Ramos (cell line): ENCODE measurements at regions not wholly inside any gene's neighbourhood (a gene's known extent, or its start where the extent isn't known, plus 50 kb on each side); places are given as distances from the start of the nearest gene placed in this dataset.
"Not testable (repeated sequence)": the region's sequence is repeated elsewhere in the genome, so short reads cannot be mapped to it uniquely, and the experiment has no call there.

Experiments used
- in situ Hi-C: fragments of 300-500 bp; cut with MboI; formaldehyde crosslinking; loops from one replicate; pipeline ENCODE4 v1.14.3; 2022; ENCODE audit warnings: low sequenced_read_pairs; ENCODE audit not compliant: unreplicated experiment

DNA sequence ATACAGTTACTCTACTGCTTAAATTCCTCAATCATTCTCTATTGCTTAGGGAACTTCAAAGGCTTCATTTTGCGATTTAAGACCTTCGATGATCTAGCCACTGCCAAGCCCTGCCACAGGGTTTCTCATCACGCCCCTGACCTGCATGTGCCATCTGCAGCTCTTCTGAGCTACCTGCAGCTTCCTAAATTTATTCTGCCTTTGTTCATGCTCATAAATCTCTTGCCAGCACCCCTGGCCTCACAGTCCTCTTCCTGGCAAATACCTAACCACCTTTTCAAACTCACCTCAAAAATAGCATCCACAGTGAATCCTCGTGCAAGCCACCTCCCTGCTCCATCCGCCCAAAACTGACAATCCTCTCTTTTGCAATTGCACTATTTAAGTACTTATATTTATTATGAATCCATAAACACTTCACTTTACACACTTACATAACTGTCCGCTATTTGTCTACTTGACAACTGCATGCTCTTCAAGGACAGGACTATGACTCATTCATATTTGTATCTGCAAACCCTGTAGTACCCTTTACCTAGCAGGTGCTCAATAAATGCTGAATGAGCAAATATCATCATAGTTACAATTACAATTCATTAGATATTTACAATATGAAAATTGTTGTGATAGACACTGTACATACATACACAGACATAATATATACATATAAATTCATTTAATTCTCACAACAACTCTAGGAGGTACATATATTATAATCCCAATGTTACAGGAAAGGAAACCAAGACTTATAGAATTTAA lies 280.0 kb upstream of the RASGEF1B start:
- in situ Hi-C loops, result no loop called here

DNA sequence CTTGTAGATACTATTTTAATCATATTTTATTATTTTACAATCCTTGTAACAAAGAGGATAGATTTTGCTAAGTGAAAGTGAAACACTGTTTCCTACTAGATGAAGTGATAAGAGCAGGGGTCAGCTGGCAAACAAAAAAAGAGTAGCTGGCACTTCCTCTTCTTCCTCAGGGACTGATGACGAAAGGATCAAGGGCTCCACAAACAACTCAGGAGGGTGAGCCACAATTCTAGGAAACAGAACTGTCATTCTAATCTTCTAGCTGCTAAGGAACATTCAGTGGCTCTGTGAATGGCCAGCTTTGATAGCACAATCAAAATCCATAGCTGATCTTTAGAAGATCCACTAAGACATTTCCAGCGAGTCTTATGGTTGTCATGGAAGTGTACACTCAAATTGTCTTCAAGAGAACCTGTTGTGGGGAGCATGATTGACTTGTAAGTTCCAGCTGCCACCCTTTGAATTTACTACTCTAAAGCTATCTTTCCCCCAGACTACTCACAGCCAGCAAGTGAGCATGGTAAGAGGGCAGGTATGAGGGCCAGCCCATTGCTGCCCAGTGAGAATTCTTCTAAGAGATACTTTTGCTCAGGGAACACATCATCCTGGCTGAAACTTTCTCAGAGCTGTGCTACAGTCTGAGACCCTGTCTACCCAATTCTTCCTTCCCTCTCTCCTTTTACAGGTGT lies 275.7 kb upstream of the RASGEF1B start:
- in situ Hi-C loops, result no loop called here

DNA sequence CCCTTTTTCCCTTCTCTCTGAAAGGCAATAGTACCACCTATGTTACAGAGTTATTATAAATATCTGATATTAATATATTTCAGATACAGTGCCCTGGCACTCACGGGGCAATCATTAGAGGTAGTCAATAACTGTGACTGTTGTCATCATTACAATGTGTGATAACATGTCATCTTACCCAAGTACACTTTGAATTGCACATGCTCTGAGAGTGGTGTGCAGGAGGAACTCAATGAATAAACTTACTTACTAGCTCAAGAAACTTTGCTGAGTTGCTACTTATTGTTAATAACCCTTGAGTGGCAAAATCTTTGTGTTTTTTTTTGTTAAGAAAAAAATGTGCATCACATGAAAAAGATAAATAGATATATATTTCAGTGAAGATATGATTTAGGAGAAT lies 275.1 kb upstream of the RASGEF1B start:
- in situ Hi-C loops, result no loop called here

DNA sequence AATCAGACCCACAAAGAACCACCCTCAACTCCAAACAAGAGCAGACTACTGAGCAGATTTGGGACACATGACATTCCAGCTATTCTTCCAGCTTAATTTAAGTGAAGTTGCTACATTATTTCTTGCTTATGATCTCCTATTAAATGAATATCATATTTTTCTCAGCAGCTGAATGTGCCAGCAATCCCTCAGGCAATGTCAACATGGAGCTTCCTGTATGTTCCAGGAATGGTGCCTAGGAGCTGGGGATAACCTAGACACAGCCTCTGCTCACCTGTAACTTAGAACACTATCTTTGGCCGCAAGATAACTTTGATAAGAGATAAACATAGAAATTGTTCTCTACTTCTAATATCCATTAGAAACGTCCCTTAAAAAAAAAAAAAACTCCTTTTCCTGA lies 274.4 kb upstream of the RASGEF1B start:
- in situ Hi-C loops, result no loop called here

DNA sequence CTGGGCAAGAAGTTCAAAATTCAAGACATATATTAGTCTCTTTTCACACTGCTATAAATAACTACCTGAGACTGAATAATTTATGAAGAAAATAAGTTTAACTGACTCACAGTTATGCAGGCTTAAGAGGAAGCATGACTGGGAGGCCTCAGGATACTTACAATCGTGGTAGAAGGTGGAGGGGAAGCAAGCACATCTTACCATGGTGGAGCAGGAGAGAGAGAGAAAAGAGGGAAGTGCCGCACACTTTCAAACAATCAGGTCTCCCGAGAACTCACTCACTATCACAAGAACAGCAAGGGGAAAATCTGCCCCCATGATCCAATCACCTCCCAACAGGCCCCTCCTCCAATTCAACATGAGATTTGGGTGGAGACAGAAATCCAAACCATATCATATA lies 273.3 kb upstream of the RASGEF1B start:
- in situ Hi-C loops, result no loop called here

DNA sequence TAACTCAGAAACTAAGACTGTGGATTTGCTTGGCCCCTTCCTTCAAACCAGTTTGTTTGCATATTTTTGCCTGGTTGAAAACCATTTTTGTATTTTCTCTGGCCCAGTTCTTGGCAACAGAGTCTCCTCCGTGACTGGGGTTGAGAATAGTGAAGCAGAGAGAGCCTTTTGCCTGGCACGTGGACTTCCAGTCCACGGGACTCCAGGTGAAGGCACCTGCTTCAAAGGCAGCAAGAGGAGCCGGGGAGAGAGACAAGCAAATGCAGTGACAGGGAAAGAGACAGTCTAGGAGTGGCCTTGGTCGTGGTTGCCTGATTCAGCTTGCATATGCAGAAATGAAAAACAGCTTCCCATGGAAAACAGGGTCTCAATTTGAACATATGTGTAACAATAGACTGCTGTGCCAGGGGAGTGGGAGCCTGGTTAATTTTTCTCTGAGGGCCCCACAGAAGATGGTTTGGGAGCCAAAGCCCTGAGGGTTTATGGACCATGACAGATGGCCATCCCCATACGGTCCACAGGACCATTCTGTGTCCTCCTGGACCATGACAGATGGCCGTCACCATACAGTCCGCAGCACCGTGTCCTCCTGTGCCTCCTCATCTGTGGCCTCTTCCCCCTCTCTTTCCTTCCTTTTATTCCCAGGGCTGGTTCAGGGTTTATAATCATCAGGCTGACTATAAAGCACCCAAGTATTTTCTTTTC lies 272.2 kb upstream of the RASGEF1B start:
- in situ Hi-C loops, result no loop called here

DNA sequence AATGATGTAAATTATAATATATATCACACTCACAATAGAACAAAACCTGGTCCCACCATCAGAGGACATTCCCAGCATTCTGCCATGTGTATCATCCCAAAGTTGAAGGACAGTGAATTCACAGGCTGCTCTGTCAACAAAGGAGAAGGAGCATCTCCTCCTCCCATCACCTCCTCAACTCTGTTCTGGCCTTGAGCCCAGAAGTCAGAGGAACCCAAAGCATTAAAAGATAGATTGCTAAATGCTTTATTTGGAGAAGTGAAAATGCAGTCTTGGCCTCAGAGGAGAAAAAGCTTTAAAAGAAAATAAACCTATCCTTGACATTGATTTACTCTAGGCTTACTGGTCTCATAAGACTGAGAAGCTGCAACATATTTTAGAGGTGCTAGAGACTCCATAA lies 268.8 kb upstream of the RASGEF1B start:
- in situ Hi-C loops, result no loop called here

DNA sequence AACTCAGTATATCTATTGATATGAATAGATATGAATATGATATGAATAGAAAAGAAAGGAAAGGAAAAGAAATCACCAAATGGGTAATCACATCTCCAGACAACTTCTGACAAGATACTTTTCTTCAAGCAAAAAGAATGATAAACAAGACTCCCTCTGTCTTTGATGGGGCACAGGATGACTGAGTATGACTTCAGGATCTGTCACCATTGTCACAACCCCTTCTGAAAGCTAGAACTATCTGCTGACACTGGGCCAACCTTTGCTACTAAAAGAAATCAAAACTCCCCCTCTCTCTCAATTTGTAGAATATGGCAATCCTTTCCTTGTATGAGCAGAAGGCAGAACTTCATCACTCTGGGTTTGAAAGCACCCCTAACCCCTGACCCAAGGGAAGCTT lies 267.2 kb upstream of the RASGEF1B start:
- in situ Hi-C loops, result no loop called here

DNA sequence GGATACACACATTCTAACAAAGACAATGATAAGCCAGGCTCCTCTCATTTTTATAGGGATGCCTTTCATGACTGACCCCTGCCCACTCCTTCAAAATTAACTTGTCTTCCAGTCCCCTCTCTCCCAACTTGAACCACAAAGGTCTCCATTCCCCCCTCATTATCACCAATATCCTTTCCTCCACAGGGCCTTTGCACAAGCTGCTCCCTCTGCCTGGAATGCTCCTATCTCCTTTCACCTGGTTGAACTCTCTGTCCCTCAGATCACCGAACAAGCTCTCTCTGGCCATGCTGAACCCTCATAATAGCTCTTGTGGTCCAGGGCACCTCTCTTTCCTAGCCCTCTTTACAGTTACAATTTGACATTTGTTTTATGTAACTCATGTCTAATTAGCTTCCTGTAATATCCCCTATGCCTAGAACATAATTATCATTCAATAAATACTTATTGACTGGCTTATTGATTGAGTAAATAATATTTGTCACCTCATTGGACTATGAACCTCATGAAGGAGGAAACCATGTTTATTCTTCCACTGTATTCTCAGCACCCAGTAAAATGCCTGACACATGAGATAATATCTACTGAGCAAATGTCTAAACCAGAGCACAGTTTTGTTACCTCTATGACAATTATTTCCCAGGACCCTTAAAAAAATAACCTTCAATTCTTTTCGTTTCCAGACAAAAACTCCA lies 266.3 kb upstream of the RASGEF1B start:
- in situ Hi-C loops, result no loop called here

DNA sequence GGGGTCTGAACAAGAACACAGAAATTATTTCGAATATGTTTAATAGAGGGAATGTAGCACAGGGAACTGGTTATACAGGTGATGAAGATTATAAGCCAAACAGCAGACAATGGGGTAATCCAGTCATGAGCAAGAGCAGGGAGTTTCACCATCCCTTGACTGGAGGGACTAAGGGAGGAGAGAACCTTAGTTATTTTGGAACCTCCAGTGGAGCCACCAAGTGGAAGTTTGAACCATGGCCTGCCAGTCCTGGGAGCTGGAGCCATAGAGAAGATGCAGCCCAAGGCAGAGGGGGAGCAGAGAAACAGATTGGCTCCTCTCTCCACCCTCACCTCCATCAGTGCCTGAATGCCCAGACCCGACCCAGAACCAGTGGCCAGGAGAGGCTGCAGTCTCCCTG lies 264.6 kb upstream of the RASGEF1B start:
- in situ Hi-C loops, result no loop called here

DNA sequence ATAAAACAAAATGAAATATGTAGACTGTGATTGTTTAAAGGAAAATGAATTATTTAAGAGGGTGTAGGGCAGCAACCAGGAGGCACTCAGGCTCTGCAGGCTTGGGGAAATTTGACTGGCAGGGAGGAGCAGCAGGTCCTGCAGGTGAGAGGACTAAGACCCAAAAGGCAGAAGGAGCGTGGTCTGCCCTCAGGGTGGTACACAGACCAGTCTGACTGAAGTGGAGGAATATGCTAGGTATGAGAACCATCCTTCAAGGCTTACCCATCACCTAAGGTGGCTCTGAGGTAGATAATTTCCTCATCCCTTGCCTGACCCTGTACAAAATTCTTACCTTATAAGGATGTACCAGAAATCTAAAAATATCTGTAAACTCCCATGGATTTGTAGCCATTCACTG lies 261.3 kb upstream of the RASGEF1B start:
- in situ Hi-C loops, result no loop called here

DNA sequence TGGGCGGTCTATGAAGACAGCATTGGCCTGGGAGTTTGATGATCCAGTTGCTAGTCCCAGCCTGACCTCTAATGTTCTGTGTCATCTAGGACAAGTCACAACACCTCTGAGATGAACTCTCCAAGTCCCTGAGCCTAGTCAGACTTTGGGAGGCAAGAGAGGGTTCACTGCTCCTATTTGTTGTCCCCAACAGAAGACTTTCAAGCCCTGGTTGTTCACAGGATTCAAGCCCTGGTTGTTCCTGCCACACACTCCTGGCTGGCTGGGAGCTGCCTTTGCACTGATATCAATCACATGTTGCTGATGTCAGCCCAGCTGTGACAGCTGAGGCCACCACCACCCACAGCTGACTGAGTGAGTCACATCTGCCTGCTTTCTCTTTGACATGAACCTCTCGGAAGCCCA lies 253.2 kb upstream of the RASGEF1B start:
- in situ Hi-C loops, result no loop called here

DNA sequence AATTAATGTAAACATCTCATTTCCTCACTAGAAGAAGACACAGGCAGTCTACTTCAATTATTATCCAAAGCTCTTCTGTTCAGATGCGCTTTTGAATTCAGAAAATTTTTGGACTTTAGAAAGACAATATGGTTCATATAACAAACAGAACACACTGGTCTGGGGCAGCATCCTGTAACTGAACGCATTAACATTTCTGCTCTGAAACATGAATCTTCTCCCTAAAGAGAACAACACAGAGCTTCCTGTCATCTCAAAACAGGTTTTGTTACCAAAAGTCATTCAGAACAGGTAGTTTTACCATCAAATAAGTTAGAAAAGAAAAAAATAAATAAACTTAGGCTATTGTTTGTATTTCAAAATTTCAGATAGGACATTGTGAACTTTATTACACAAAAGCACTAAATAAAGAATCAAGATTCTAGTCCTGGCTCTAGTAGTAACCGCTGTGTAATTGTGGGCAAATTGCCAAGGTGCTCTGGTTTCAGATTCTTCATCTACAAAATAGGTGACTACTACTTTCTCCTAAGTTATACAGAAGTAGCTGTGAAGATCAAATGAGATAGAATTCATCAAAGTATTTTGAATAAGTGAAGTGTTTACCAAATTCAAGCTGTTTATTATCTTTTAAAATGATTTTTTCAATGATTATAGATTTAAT lies 252.3 kb upstream of the RASGEF1B start:
- in situ Hi-C loops, result no loop called here

DNA sequence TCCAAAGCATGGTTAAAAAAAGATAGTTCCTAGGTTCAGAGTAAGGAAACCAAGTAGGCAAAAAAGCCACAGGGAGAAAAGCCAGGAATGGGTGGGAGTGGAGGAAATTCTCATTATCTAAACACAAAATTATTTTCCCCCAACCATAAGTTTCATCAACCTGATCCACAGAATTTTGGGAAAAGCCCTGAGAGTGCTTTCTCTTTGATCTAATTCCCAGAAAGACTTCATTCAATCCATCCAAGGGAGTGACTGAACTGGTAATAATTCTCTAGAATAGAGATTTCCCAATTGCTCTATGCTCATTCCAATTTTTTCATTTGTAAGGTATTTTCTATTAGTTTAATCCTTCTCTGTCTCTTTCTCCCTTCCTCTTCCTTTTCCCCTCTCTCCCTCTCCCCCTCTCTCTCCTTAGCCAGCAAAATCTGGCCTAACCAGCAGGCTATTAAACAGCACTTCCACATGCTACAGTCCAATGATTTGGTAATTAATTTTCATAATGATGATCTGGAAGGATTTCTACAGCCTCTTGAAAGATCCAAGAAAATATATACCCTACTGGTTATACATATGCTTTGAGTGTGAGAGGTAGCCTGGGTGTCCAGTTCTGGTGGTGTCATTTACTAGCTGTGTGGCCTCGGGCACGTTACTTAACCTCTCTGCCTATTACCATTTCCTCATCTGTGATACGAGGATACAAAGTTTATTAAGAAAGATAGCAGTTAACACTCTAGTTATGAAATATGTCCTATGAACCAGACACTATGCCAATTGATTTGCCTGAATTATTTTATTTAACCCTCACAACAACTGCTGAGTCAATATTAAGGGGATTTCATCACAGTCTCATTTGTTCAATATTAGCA lies 251.5 kb upstream of the RASGEF1B start:
- in situ Hi-C loops, result no loop called here

DNA sequence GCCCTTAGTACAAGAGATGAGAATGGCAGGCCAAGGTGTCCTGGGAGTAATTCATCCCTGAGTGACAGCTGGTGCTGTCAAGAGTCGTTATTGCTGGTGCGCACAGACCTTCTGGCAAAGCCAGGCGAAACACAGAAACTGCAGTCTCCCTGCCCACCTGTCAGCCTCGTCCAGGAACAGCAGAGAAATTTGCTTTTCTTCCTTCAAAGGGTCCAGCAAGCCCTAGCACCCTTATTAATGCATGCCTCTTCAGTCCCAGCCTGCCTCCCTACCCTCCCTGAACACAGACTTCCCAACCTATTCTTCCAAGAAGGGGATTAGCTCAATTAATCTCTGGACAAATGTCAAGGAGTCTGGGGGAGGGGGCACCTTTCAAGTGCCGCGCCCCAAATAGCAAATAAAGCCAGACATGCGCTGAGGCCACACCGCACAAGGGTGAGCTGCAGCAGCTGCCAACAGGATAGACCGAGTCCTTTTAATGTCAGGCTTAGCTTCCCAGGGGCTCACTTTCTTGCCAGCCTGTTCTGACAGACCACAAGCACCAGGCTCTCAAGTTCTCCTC lies 250.7 kb upstream of the RASGEF1B start:
- in situ Hi-C loops, result no loop called here

DNA sequence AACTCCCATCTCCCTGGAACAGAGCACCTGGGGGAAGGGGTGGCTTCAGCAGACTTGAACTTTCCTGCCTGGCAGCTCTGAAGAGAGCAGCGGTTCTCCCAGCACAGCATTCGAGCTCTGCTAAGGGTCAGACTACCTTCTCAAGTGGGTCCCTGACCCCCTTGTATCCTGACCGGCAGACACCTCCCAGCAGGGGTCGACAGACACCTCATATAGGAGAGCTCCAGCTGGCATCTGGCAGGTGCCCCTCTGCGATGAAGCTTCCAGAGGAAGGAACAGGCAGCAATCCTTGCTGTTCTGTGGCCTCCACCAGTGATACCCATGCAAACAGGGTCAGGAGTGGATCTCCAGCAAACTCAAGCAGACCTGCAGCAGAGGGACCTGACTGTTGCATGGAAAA lies 244.1 kb upstream of the RASGEF1B start:
- in situ Hi-C loops, result no loop called here

DNA sequence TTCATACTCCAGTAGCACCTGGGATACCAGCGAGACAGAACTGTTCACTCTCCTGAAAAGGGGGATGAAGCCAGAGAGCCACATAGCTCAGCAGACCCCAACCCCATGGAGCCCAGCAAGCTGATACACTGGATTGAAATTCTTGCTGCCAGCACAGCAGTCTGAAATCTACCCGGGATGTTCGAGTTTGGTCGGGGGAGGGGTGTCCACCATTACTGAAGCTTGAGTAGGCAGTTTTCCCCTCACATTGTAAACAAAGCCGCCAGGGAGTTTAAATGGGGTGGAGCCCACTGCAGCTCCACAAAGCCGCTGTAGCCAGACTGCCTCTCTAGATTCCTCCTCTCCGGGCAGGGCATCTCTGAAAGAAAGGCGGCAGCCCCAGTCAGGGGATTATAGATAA lies 243.7 kb upstream of the RASGEF1B start:
- in situ Hi-C loops, result not testable (repeated sequence)

DNA sequence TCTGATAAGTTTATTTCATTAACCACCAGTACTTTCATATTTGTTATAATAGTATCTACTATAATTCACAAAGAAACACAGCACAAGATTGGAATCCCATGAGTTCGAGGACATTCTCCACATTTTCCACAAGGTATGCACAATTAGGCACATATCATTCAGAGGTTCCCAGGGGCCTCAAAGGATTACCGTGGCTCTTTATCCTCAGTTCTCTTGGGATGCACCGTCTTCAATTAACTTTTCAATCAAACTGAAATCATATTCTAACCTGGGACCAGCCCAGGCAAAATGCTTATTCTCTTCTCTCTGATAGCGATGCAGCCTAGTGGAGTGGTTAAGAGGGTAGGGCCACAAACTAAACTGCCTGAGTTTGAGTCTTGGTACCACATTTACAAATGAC lies 242.6 kb upstream of the RASGEF1B start:
- in situ Hi-C loops, result no loop called here

DNA sequence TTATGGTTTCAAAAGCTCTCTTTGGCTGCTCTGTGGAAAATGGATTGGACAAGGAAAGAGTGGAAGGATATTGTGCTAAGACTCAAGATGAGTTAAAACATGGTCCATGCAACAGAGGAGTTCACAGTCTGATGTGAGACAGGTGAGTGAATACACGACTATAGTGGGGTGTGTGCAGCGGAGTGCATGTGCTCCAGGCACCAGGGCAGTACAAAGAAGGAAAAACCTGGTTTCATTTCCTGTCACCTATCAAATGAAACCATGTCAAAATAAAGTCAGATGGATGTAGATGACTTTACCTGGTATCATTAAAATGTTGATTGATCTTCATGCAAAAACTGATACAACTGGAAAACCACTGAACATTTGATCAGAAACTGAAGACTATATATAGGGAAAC lies 241.0 kb upstream of the RASGEF1B start:
- in situ Hi-C loops, result no loop called here
